GM18870 (cell line): ENCODE measurements at regions not wholly inside any gene's neighbourhood (a gene's known extent, or its start where the extent isn't known, plus 50 kb on each side); places are given as distances from the start of the nearest gene placed in this dataset.

Source experiments
- ATAC-seq: cut with Tn5 transposase; IDR thresholded peaks from one replicate; pipeline ENCODE4 v1.9.1; 2021; ENCODE audit warnings: moderate library complexity; ENCODE audit not compliant: unreplicated experiment

GRCh38 chr16:49081554-49081953 lies 200.1 kb downstream of the CBLN1 start:
- no peak for ATAC-seq

- ATAC-seq: no peak
These were observed 200.6 kb downstream of the CBLN1 start for GRCh38 chr16:49081086-49081485.

- no peak for ATAC-seq
These were observed 203.1 kb downstream of the CBLN1 start for GRCh38 chr16:49078571-49078970.

- no peak for ATAC-seq
These were observed 203.5 kb downstream of the CBLN1 start for GRCh38 chr16:49078104-49078503.

- ATAC-seq: no peak
These were observed 205.9 kb downstream of the CBLN1 start for GRCh38 chr16:49075709-49076108.

- ATAC-seq: no peak
These were observed 213.4 kb downstream of the CBLN1 start for GRCh38 chr16:49068224-49068623.

GRCh38 chr16:49067776-49068175 lies 213.9 kb downstream of the CBLN1 start:
- no peak for ATAC-seq

GRCh38 chr16:49061137-49061714 lies 220.4 kb downstream of the CBLN1 start:
- no peak for ATAC-seq

GRCh38 chr16:49060728-49061127 lies 220.9 kb downstream of the CBLN1 start:
- ATAC-seq: no peak

GRCh38 chr16:49058382-49058781 lies 223.3 kb downstream of the CBLN1 start:
- no peak for ATAC-seq

- ATAC-seq: no peak
These were observed 223.7 kb downstream of the CBLN1 start for GRCh38 chr16:49057936-49058335.

- no peak for ATAC-seq
These were observed 224.2 kb downstream of the CBLN1 start for GRCh38 chr16:49057391-49057790.

- no peak for ATAC-seq
These were observed 225.1 kb downstream of the CBLN1 start for GRCh38 chr16:49056546-49056945.

- no peak for ATAC-seq
These were observed 225.7 kb downstream of the CBLN1 start for GRCh38 chr16:49055824-49056545.

GRCh38 chr16:49055291-49055690 lies 226.3 kb downstream of the CBLN1 start:
- ATAC-seq: no peak

GRCh38 chr16:49054606-49055005 lies 227.0 kb downstream of the CBLN1 start:
- no peak for ATAC-seq

GRCh38 chr16:49052846-49053245 lies 228.8 kb downstream of the CBLN1 start:
- no peak for ATAC-seq

GRCh38 chr16:49051576-49051975 lies 230.1 kb downstream of the CBLN1 start:
- no peak for ATAC-seq

- ATAC-seq: no peak
These were observed 231.0 kb downstream of the CBLN1 start for GRCh38 chr16:49050607-49051006.

GRCh38 chr16:49049644-49050043 lies 232.0 kb downstream of the CBLN1 start:
- no peak for ATAC-seq

GRCh38 chr16:49049191-49049590 lies 232.4 kb downstream of the CBLN1 start:
- no peak for ATAC-seq

GRCh38 chr16:49048557-49048956 lies 233.1 kb downstream of the CBLN1 start:
- no peak for ATAC-seq

GRCh38 chr16:49036126-49036525 lies 245.5 kb downstream of the CBLN1 start:
- no peak for ATAC-seq
